Activated T-helper 17 cell treated with anti-CD3 and anti-CD28 coated beads, Interleukin-2, amount 50 U/mL, for 72 hours (primary cell): ENCODE measurements at regions not wholly inside any gene's neighbourhood (a gene's known extent, or its start where the extent isn't known, plus 50 kb on each side); places are given as distances from the start of the nearest gene placed in this dataset.
"Not testable (repeated sequence)": the region's sequence is repeated elsewhere in the genome, so short reads cannot be mapped to it uniquely, and the experiment has no call there.

Experiments
- ATAC-seq: fragments of 150-1000 bp; cut with Tn5 transposase; replicated peaks from 2 replicates; pipeline ENCODE4 v1.10.0; 2021; ENCODE audit warnings: mild to moderate bottlenecking, moderate library complexity
- H3K27ac Mint-ChIP-seq: one replicate; pipeline ENCODE4 v1.8.0; 2022; ENCODE audit warnings: mixed read lengths
- H3K27me3 Mint-ChIP-seq: one replicate; pipeline ENCODE4 v1.8.0; 2022; ENCODE audit warnings: mixed read lengths
- H3K36me3 Mint-ChIP-seq: one replicate; pipeline ENCODE4 v1.8.0; 2022; ENCODE audit warnings: low read depth, mild to moderate bottlenecking, mixed read lengths
- H3K4me1 Mint-ChIP-seq: one replicate; pipeline ENCODE4 v1.8.0; 2022; ENCODE audit warnings: mixed read lengths
- H3K4me3 Mint-ChIP-seq: one replicate; pipeline ENCODE4 v1.8.0; 2022; ENCODE audit warnings: mild to moderate bottlenecking, mixed read lengths
- H3K9me3 Mint-ChIP-seq: one replicate; pipeline ENCODE4 v1.8.0; 2022; ENCODE audit warnings: mixed read lengths

- no peak overlapping the region for H3K4me3 Mint-ChIP-seq
- no peaks in the 10 kb centered on the region for H3K4me1 Mint-ChIP-seq
- peaks cover 4% of the 10 kb centered on the region for H3K9me3 Mint-ChIP-seq
- no peaks in the 10 kb centered on the region for H3K36me3 Mint-ChIP-seq
- no peaks in the 10 kb centered on the region for H3K27me3 Mint-ChIP-seq
- no peak overlapping the region for H3K27ac Mint-ChIP-seq
- ATAC-seq, result no peak
These were observed 168.3 kb downstream of the TRIML1 start for GRCh38 chr4:188307591-188307990.

DNA sequence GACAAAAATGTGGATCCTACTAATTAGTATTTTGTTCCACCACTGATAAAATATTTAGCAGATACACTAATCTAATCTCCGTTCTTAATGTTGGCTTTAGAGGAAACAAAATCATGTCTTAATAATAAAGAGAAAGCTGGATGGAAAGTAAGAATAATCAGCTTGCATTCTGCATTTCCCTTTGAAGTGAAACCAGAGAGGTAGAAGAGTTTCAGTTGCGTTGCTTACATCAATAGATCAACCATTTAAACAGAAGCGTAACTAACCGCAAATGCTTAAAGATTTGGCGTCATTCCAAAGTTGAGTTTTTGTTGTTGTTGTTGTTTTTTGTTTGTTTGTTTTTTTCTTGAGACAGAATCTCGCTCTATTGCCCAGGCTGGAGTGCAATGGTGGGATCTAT is 168.9 kb downstream of the TRIML1 start:
- Mint-ChIP-seq H3K27me3 (no peaks in the 10 kb centered on the region), H3K27ac (no peak overlapping the region), H3K4me1 (no peaks in the 10 kb centered on the region), H3K36me3 (no peaks in the 10 kb centered on the region), H3K9me3 (peaks cover 4% of the 10 kb centered on the region), H3K4me3 (no peak overlapping the region)
- ATAC-seq, result no peak

DNA sequence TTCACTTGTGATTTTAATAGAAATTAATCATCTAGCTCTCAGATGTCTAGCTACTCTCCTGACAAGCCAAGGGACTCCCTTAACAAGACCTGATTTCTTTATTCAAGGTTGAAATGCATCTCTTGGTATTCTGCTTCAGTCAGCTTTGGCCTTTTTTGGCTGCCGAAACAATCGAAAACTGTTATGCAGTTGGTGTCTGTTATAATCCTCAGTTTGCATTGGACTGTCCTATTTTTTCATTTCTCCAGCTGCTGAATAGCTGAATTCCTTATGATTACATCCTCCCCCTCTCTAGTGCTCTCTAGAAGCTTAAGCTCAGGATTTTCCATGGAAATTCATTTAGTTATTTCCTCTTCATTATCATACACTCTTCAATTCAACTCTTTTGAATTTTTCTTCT is 177.2 kb downstream of the TRIML1 start:
- ATAC-seq, result no peak
- Mint-ChIP-seq H3K27ac (no peak overlapping the region), H3K4me1 (no peaks in the 10 kb centered on the region), H3K27me3 (no peaks in the 10 kb centered on the region), H3K9me3 (peaks cover 8% of the 10 kb centered on the region), H3K4me3 (no peak overlapping the region), H3K36me3 (no peaks in the 10 kb centered on the region)

DNA sequence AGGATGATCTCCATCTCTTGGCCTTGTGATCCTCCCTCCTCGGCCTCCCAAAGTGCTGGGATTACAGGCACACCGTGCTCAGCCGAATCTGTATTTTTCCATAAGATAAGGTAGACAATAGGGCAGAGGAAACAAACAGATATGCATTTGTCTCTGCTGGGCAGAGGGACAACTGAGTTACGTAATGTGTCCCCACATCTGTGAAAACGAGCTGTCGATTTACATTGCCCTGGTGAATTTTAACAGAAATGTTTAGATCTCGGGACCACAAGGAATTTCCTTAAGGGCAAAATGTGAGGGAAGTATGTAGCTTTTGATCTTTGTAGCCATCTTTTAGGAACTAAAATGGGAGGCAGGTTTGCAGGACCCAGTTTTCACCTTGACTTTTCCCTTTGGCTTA is 189.7 kb downstream of the TRIML1 start:
- H3K36me3 Mint-ChIP-seq, result no peaks in the 10 kb centered on the region
- H3K4me3 Mint-ChIP-seq, result no peak overlapping the region
- peaks cover 4% of the 10 kb centered on the region for H3K9me3 Mint-ChIP-seq

GRCh38 chr4:188329521-188329920 is 190.3 kb downstream of the TRIML1 start:
- no peak for ATAC-seq
- H3K4me3 Mint-ChIP-seq, result no peak overlapping the region
- no peaks in the 10 kb centered on the region for H3K4me1 Mint-ChIP-seq
- H3K9me3 Mint-ChIP-seq, result peaks cover 4% of the 10 kb centered on the region
- H3K27me3 Mint-ChIP-seq, result no peaks in the 10 kb centered on the region
- no peak overlapping the region for H3K27ac Mint-ChIP-seq
- no peaks in the 10 kb centered on the region for H3K36me3 Mint-ChIP-seq

More for the DNA sequence above, 189.7 kb downstream of the TRIML1 start:
- Mint-ChIP-seq H3K4me1 (no peaks in the 10 kb centered on the region), H3K27ac (no peak overlapping the region), H3K27me3 (no peaks in the 10 kb centered on the region)
- no peak for ATAC-seq

GRCh38 chr4:188332265-188332664 is 193.0 kb downstream of the TRIML1 start:
- H3K27me3 Mint-ChIP-seq, result no peaks in the 10 kb centered on the region
- H3K4me1 Mint-ChIP-seq, result no peaks in the 10 kb centered on the region
- peaks cover 7% of the 10 kb centered on the region for H3K9me3 Mint-ChIP-seq
- H3K36me3 Mint-ChIP-seq, result no peaks in the 10 kb centered on the region
- no peak overlapping the region for H3K4me3 Mint-ChIP-seq
- no peak overlapping the region for H3K27ac Mint-ChIP-seq
- no peak for ATAC-seq

DNA sequence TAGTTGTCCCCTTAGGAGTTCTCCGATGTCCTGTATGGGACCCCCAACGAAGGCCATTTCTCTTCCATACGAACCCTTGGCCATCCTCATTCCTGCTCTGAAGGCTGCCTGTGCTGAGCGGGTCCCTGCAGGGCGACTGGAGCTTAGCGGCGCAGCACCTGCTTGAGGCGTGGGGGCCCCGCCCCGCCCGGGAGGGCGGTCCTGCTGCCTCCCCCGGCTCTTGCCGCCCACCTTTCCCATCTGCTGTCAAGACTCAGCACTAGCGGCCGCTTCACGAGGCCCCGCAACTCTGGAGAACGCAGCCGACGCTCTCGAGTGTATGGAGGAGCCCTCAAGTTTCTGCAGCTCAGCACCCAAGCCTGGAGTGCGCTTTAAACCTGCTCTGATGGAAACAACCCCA is 197.7 kb downstream of the TRIML1 start:
- Mint-ChIP-seq H3K4me1 (no peaks in the 10 kb centered on the region), H3K9me3 (peaks cover 7% of the 10 kb centered on the region), H3K36me3 (no peaks in the 10 kb centered on the region), H3K27ac (no peak overlapping the region), H3K4me3 (no peak overlapping the region), H3K27me3 (no peaks in the 10 kb centered on the region)
- ATAC-seq, result no peak

- no peak overlapping the region for H3K27ac Mint-ChIP-seq
- peaks cover 11% of the 10 kb centered on the region for H3K9me3 Mint-ChIP-seq
- no peaks in the 10 kb centered on the region for H3K36me3 Mint-ChIP-seq
- ATAC-seq, result no peak
- no peaks in the 10 kb centered on the region for H3K4me1 Mint-ChIP-seq
- no peaks in the 10 kb centered on the region for H3K27me3 Mint-ChIP-seq
- no peak overlapping the region for H3K4me3 Mint-ChIP-seq
These were observed 202.2 kb downstream of the TRIML1 start for GRCh38 chr4:188341428-188341827.

DNA sequence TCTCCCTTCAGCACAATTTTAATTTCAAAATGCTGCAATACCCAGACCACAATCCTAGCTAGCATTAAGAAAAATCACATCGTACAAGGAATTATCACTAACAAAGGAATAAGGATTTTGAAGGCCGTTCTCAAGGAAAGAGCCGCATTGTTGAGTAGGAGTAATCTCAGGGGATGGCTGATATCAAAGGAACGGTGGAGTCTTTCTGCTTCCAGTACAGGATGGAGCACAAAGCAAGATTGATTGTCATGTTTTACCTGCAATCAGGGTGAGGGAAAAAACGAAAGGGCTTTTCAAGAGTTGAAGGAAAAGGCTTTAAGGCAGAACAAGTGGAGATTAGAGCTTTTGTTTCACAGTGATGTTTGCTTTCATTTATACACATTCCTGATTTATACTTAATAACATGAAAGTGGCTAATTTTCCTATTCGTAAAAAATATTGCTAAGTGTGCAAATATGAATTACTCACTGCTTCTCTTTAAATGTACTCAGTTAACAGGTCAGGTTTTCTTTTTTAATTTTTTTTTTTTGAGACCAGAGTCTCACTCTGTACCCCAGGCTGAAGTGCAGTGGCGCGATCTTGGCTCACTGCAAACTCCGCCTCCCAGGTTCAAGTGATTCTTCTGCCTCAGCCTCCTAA is 207.0 kb downstream of the TRIML1 start:
- Mint-ChIP-seq H3K36me3 (no peaks in the 10 kb centered on the region), H3K27me3 (no peaks in the 10 kb centered on the region), H3K9me3 (peaks cover 9% of the 10 kb centered on the region), H3K27ac (no peak overlapping the region), H3K4me1 (no peaks in the 10 kb centered on the region), H3K4me3 (no peak overlapping the region)
- ATAC-seq, result no peak

DNA sequence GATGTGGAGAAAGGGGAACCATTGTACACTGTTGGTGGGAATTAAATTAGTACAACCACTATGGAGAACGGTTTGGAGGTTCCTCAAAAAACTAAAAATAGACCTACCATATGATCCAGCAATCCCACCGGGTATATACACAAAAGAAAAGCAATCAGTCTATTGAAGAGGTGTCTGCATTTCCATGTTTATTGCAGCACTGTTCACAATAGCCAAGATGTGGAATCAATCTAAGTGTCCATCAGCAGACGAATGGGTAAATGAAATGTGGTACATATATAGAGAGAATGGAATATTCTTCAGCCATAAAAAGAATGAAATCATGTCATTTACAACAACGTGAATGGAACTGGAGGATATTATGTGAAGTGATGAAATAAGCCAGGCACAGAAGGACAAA is 208.1 kb downstream of the TRIML1 start:
- Mint-ChIP-seq H3K36me3 (no peaks in the 10 kb centered on the region), H3K4me1 (no peaks in the 10 kb centered on the region)

DNA sequence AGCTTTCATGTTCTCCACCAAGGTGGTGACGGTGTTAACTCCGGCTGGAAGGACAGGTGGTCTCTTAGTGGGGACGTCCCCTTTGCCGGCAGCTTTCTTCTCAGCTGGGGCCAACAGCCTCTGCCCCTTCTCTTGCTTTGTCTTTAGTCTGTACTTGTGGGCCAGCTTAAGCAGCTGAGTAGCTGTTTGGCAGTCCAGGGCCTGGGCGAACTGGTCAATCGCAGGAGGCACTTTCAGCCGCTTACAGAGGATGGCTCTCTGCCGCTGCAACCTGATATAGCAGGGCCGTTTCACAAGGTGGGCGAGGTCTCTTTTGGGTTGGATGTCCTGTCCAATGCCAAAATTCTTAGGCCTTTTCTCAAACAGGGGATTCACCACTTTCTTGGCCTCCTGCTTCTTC is 210.3 kb downstream of the TRIML1 start:
- peaks cover 18% of the 10 kb centered on the region for H3K9me3 Mint-ChIP-seq
- H3K27me3 Mint-ChIP-seq, ATAC-seq, H3K36me3 Mint-ChIP-seq, H3K4me3 Mint-ChIP-seq, H3K4me1 Mint-ChIP-seq, H3K27ac Mint-ChIP-seq: not testable (repeated sequence)

More for the DNA sequence above, 208.1 kb downstream of the TRIML1 start:
- no peak overlapping the region for H3K4me3 Mint-ChIP-seq
- H3K9me3 Mint-ChIP-seq, result peaks cover 12% of the 10 kb centered on the region
- no peak for ATAC-seq
- no peak overlapping the region for H3K27ac Mint-ChIP-seq
- no peaks in the 10 kb centered on the region for H3K27me3 Mint-ChIP-seq

DNA sequence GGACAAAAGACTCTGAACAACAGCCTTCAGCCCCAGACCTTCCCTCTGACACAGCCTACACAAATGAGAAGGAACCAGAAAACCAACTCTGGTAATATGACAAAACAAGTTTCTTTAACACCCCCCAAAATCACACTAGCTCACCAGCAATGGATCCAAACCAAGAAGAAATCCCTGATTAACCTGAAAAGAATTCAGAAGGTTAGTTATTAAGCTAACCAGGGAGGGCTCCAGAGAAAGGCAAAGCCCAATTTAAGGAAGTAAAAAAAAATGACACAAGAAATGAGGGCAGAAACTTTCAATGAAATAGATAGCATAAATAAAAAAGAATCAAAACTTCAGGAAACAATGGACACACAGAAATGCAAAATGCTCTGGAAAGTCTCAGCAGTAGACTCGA is 224.0 kb downstream of the TRIML1 start:
- Mint-ChIP-seq H3K27ac (no peak overlapping the region), H3K4me1 (no peaks in the 10 kb centered on the region), H3K36me3 (no peaks in the 10 kb centered on the region), H3K4me3 (no peak overlapping the region), H3K9me3 (peaks cover 8% of the 10 kb centered on the region), H3K27me3 (no peaks in the 10 kb centered on the region)
- ATAC-seq, result no peak

DNA sequence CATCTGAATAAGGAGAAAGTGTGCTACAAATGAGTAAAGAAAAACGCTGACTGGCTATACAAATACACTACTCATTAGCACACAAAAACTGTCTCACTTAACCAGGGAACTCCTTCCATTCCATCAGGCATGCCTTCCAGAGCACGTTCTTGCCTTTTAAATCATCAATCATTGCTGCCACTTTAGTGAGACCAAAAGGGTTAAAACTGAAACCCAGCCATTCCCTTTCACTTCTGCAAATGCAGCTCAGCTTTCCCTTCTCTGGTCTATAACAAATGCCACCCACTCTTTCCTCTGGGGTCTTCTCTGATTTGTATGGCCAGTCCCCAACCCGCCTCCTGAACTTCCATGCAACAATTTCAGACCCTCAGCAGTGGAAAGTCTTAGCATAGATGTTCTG is 231.5 kb downstream of the TRIML1 start:
- Mint-ChIP-seq H3K4me3 (no peak overlapping the region), H3K27me3 (no peaks in the 10 kb centered on the region), H3K36me3 (no peaks in the 10 kb centered on the region), H3K27ac (no peak overlapping the region), H3K9me3 (peaks cover 16% of the 10 kb centered on the region), H3K4me1 (no peaks in the 10 kb centered on the region)
- ATAC-seq, result no peak

DNA sequence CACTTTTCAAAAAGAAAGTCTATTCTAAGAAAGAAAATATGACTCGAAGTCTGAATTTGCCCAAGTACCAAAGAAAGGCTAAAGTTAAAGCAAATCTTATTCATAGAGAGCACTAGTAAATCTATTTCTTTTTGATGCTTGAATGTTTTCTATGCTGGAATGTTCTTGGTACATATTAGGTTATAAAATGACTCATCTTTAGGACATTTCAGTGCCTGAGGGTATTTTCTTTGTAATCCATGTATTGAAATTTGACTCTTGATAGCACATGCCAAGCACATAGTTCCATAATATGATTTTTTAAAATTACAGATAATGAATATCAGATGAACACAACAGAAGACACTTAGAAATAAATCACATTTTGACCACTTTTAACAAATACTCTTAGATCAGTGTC is 232.8 kb downstream of the TRIML1 start:
- ATAC-seq, result no peak
- H3K27me3 Mint-ChIP-seq, result no peaks in the 10 kb centered on the region
- H3K4me3 Mint-ChIP-seq, result no peak overlapping the region
- H3K9me3 Mint-ChIP-seq, result peaks cover 21% of the 10 kb centered on the region
- no peak overlapping the region for H3K27ac Mint-ChIP-seq
- no peaks in the 10 kb centered on the region for H3K4me1 Mint-ChIP-seq
- no peaks in the 10 kb centered on the region for H3K36me3 Mint-ChIP-seq

- Mint-ChIP-seq H3K4me1 (no peaks in the 10 kb centered on the region), H3K9me3 (peaks cover 21% of the 10 kb centered on the region), H3K27me3 (no peaks in the 10 kb centered on the region), H3K36me3 (no peaks in the 10 kb centered on the region), H3K4me3 (no peak overlapping the region), H3K27ac (no peak overlapping the region)
- no peak for ATAC-seq
These were observed 233.6 kb downstream of the TRIML1 start for GRCh38 chr4:188372829-188373228.

- Mint-ChIP-seq H3K9me3 (peaks cover 25% of the 10 kb centered on the region), H3K4me1 (no peaks in the 10 kb centered on the region), H3K4me3 (no peak overlapping the region), H3K27ac (no peak overlapping the region), H3K36me3 (no peaks in the 10 kb centered on the region), H3K27me3 (no peaks in the 10 kb centered on the region)
- ATAC-seq, result no peak
These were observed 235.6 kb downstream of the TRIML1 start for GRCh38 chr4:188374871-188375270.
